HEK293 (cell line): ENCODE measurements at regions not wholly inside any gene's neighbourhood (a gene's known extent, or its start where the extent isn't known, plus 50 kb on each side); places are given as distances from the start of the nearest gene placed in this dataset.
A peak's percentile ranks its signal among the peaks of the same experiment; 100 is the strongest.
"Not testable (repeated sequence)": the region's sequence is repeated elsewhere in the genome, so short reads cannot be mapped to it uniquely, and the experiment has no call there.

ENCODE experiments used
- CTCF ChIA-PET: fragments of 350-600 bp; formaldehyde crosslinking; extraction: SDS; loops from one replicate; lab custom pipeline; 2021; ENCODE audit warnings: antibody characterized with exemption; lab: Yijun Ruan, JAX
- POLR2A ChIA-PET: fragments of 300-600 bp; formaldehyde crosslinking; extraction: SDS; loops from one replicate; lab custom pipeline; 2020; ENCODE audit warnings: antibody characterized with exemption, inconsistent platforms; lab: Yijun Ruan, JAX
- H3K27ac ChIP-seq: fragments of 200-500 bp; sonication (Bioruptor generic); 2 replicates; pipeline ENCODE4 v1.5.1; 2014; ENCODE audit warnings: low read depth, low read length, control low read depth, inconsistent platforms; ENCODE audit errors: extremely low read depth
- H3K36me3 ChIP-seq, 2 experiments: fragments of 200-500 bp in 1 of 2; sonication (Bioruptor generic) in 1 of 2; 1 replicate in 1 of 2; 2 replicates in 1 of 2; pipeline ENCODE4 v1.5.1; 2014 to 2017; ENCODE audit warnings: inconsistent platforms in 2 of 2, low read length in 2 of 2; ENCODE audit not compliant: control insufficient read depth in 2 of 2, insufficient read depth in 1 of 2
- H3K4me1 ChIP-seq: fragments of 200-500 bp; sonication (Bioruptor generic); 2 replicates; pipeline ENCODE4 v1.5.1; 2014; ENCODE audit warnings: mild to moderate bottlenecking, low read length, inconsistent platforms; ENCODE audit not compliant: control insufficient read depth, insufficient read depth
- H3K4me3 ChIP-seq: 2 replicates; pipeline ENCODE4 v1.5.1; 2011; ENCODE audit warnings: low read depth, mild to moderate bottlenecking, control low read depth, low read length, moderate library complexity
- H3K9me3 ChIP-seq: fragments of 200-500 bp; sonication (Bioruptor generic); 2 replicates; pipeline ENCODE4 v1.5.1; 2014; ENCODE audit warnings: low read depth, low read length, inconsistent platforms; ENCODE audit not compliant: control insufficient read depth, insufficient read depth
- BCL11A ChIP-seq: fragments of 450-650 bp; formaldehyde crosslinking; IDR thresholded peaks from 2 replicates; pipeline ENCODE4 v1.5.1; 2016; ENCODE audit warnings: low read depth, missing biosample characterization, missing genetic modification characterization
- HIC1 ChIP-seq: fragments of 450-650 bp; formaldehyde crosslinking; IDR thresholded peaks from 2 replicates; pipeline ENCODE4 v1.5.1; 2016; ENCODE audit warnings: missing biosample characterization, missing genetic modification characterization
- HOXD13 ChIP-seq: sonication (generic); formaldehyde crosslinking; IDR thresholded peaks from 2 replicates; pipeline ENCODE4 v1.8.0; 2022; ENCODE audit warnings: missing genetic modification reagents, borderline replicate concordance
- SP2 ChIP-seq: fragments of 450-650 bp; formaldehyde crosslinking; IDR thresholded peaks from 2 replicates; pipeline ENCODE4 v1.5.1; 2016; ENCODE audit warnings: missing biosample characterization, missing genetic modification characterization
- ZBTB49 ChIP-seq: fragments of 450-650 bp; formaldehyde crosslinking; IDR thresholded peaks from 2 replicates; pipeline ENCODE4 v1.5.1; 2016; ENCODE audit warnings: missing biosample characterization, missing genetic modification characterization, low read depth
- ZIC2 ChIP-seq: fragments of 450-650 bp; formaldehyde crosslinking; IDR thresholded peaks from 2 replicates; pipeline ENCODE4 v1.5.1; 2016; ENCODE audit warnings: missing biosample characterization, missing genetic modification characterization
- ZNF10 ChIP-seq: fragments of 450-650 bp; formaldehyde crosslinking; IDR thresholded peaks from 2 replicates; pipeline ENCODE4 v1.5.1; 2017; ENCODE audit warnings: missing biosample characterization, missing genetic modification characterization
- ZNF169 ChIP-seq: fragments of 450-650 bp; formaldehyde crosslinking; IDR thresholded peaks from 2 replicates; pipeline ENCODE4 v1.5.1; 2016; ENCODE audit warnings: missing biosample characterization, missing genetic modification characterization
- ZNF175 ChIP-seq: fragments of 450-650 bp; formaldehyde crosslinking; IDR thresholded peaks from 2 replicates; pipeline ENCODE4 v1.5.1; 2016; ENCODE audit warnings: missing biosample characterization, missing genetic modification characterization
- ZNF2 ChIP-seq: fragments of 450-650 bp; formaldehyde crosslinking; IDR thresholded peaks from 2 replicates; pipeline ENCODE4 v1.5.1; 2016; ENCODE audit warnings: missing biosample characterization, missing genetic modification characterization
- ZNF211 ChIP-seq: fragments of 450-650 bp; formaldehyde crosslinking; IDR thresholded peaks from 2 replicates; pipeline ENCODE4 v1.5.1; 2016; ENCODE audit warnings: low read depth, missing biosample characterization, missing genetic modification characterization
- ZNF239 ChIP-seq: fragments of 450-650 bp; formaldehyde crosslinking; IDR thresholded peaks from 2 replicates; pipeline ENCODE4 v1.5.1; 2016; ENCODE audit warnings: missing biosample characterization, missing genetic modification characterization
- ZNF324 ChIP-seq: fragments of 450-650 bp; formaldehyde crosslinking; IDR thresholded peaks from 2 replicates; pipeline ENCODE4 v1.5.1; 2016; ENCODE audit warnings: missing biosample characterization, missing genetic modification characterization
- ZNF426 ChIP-seq: fragments of 450-650 bp; formaldehyde crosslinking; IDR thresholded peaks from 2 replicates; pipeline ENCODE4 v1.5.1; 2017; ENCODE audit warnings: missing biosample characterization, missing genetic modification characterization, mild to moderate bottlenecking, inconsistent platforms, moderate library complexity
- ZNF513 ChIP-seq: fragments of 450-650 bp; IDR thresholded peaks from 2 replicates; pipeline ENCODE4 v1.5.1; 2018; ENCODE audit warnings: missing biosample characterization, missing genetic modification characterization
- ZNF555 ChIP-seq: fragments of 450-650 bp; formaldehyde crosslinking; conservative IDR thresholded peaks from 2 replicates; pipeline ENCODE4 v1.5.1; 2017; ENCODE audit warnings: missing biosample characterization, mild to moderate bottlenecking, missing genetic modification characterization, inconsistent platforms
- ZNF624 ChIP-seq: fragments of 450-650 bp; formaldehyde crosslinking; IDR thresholded peaks from 2 replicates; pipeline ENCODE4 v1.5.1; 2017; ENCODE audit warnings: missing biosample characterization, missing genetic modification characterization
- ZNF76 ChIP-seq: fragments of 450-650 bp; formaldehyde crosslinking; IDR thresholded peaks from 2 replicates; pipeline ENCODE4; 2016; ENCODE audit warnings: low read depth, missing biosample characterization, missing genetic modification characterization, borderline replicate concordance
- ZSCAN16 ChIP-seq: fragments of 450-650 bp; formaldehyde crosslinking; IDR thresholded peaks from 2 replicates; pipeline ENCODE4 v1.5.1; 2016; ENCODE audit warnings: missing biosample characterization, missing genetic modification characterization
- TF ChIP-seq, protein P1 (sequence below): fragments of 450-650 bp; formaldehyde crosslinking; IDR thresholded peaks from 2 replicates; pipeline ENCODE4 v1.5.1; 2016; ENCODE audit warnings: missing biosample characterization, missing genetic modification characterization

DNA sequence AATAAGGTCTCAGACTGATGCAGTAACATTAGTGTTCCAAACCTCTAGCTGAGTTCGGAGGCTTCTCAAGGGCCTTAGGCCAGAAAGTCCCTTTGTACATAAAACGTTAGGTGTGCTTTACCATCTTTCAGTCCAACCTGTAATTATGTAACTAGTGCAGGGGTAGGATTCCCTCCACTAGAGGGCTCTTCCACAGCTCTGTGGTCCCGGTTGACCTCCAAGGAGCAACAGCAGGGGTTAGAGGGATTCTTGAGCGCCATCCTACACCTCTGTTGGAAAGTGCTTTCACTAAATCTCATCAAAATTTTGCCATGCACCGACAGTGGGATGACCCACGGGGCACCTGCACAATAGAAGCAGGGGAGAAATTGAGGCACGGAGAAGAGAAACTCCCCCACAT is 155.8 kb upstream of the LRP1B start:
- H3K27ac ChIP-seq: no peak overlapping the region
- no peaks in the 10 kb centered on the region for H3K9me3 ChIP-seq
- no peaks in the 10 kb centered on the region for H3K36me3 ChIP-seq
- H3K4me1 ChIP-seq: peaks cover 3% of the 10 kb centered on the region; the same call in 1 of the 2 replicates
- ChIA-PET CTCF (interaction anchor here (0.7 kb wide), 2 partner anchors 101 to 255 kb away, joined by 3 read pairs; no protein-coding TSS in a partner anchor), POLR2A (no interaction called here)
- TF ChIP-seq ZNF555 (tag by site-specific recombination): no peak
- no peak for TF ChIP-seq ZNF239
- TF ChIP-seq ZSCAN16 (tag by site-specific recombination): no peak
- peak; percentile 76; the same call in 1 of the 2 replicates for TF ChIP-seq ZNF2
- no peak for TF ChIP-seq ZNF324 (tag by site-specific recombination)
- no peak for TF ChIP-seq ZNF624 (tag by site-specific recombination)
- no peak overlapping the region for H3K4me3 ChIP-seq

GRCh38 chr2:142285480-142285879 is 154.7 kb upstream of the LRP1B start:
- no peaks in the 10 kb centered on the region for H3K4me1 ChIP-seq
- no peaks in the 10 kb centered on the region for H3K9me3 ChIP-seq
- ChIA-PET CTCF (interaction anchor here (0.7 to 1.2 kb wide), 2 partner anchors 8 to 64 kb away, joined by 3 read pairs; no protein-coding TSS in a partner anchor), POLR2A (no interaction called here)
- H3K27ac ChIP-seq: no peak overlapping the region
- H3K36me3 ChIP-seq: no peaks in the 10 kb centered on the region
- no peak overlapping the region for H3K4me3 ChIP-seq
- no peak for TF ChIP-seq ZBTB49 (tag by site-specific recombination)
- TF ChIP-seq ZIC2 (tag by site-specific recombination): no peak
- no peak for TF ChIP-seq ZNF169 (tag by site-specific recombination)
- TF ChIP-seq ZNF426: no peak
- TF ChIP-seq ZNF76 (tag by site-specific recombination): no peak
- no peak for TF ChIP-seq ZNF211 (tag by site-specific recombination)
- no peak for TF ChIP-seq ZNF10 (tag by site-specific recombination)
- TF ChIP-seq, protein P1, sequence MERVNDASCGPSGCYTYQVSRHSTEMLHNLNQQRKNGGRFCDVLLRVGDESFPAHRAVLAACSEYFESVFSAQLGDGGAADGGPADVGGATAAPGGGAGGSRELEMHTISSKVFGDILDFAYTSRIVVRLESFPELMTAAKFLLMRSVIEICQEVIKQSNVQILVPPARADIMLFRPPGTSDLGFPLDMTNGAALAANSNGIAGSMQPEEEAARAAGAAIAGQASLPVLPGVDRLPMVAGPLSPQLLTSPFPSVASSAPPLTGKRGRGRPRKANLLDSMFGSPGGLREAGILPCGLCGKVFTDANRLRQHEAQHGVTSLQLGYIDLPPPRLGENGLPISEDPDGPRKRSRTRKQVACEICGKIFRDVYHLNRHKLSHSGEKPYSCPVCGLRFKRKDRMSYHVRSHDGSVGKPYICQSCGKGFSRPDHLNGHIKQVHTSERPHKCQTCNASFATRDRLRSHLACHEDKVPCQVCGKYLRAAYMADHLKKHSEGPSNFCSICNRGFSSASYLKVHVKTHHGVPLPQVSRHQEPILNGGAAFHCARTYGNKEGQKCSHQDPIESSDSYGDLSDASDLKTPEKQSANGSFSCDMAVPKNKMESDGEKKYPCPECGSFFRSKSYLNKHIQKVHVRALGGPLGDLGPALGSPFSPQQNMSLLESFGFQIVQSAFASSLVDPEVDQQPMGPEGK (tag by site-specific recombination): no peak
- TF ChIP-seq HIC1 (tag by site-specific recombination): no peak
- TF ChIP-seq ZNF175: no peak
- TF ChIP-seq ZNF513 (tag by site-specific recombination): no peak
- TF ChIP-seq SP2 (tag by site-specific recombination): no peak
- TF ChIP-seq HOXD13 (CRISPR knock-in tag): no peak
- TF ChIP-seq BCL11A (tag by site-specific recombination): no peak

DNA sequence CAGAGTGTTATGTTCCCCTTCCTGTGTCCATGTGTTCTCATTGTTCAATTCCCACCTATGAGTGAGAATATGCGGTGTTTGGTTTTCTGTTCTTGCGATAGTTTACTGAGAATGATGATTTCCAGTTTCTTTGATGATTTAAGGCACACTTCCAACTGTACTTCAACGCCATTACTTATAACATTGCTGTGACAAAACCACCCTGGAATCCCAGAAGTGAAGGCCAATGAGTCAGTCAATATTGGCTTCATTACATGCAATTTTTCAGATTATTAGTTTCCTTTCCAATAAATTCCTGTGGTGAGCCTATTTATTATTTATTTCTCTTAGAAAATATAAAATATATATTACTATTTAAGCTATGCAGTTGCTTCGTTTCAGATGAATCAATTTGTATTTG is 153.5 kb upstream of the LRP1B start:
- H3K36me3 ChIP-seq, POLR2A ChIA-PET, H3K4me3 ChIP-seq, H3K4me1 ChIP-seq, H3K9me3 ChIP-seq, H3K27ac ChIP-seq: not testable (repeated sequence)
- CTCF ChIA-PET: interaction anchor here (0.6 to 1.2 kb wide), 4 partner anchors 9 to 319 kb away, joined by 3 read pairs; no protein-coding TSS in a partner anchor
